HG02885 (cell line): ENCODE measurements at regions not wholly inside any gene's neighbourhood (a gene's known extent, or its start where the extent isn't known, plus 50 kb on each side); places are given as distances from the start of the nearest gene placed in this dataset.

ENCODE experiments used
- ATAC-seq: cut with Tn5 transposase; IDR thresholded peaks from one replicate; pipeline ENCODE4 v1.9.1; 2021; ENCODE audit warnings: mild to moderate bottlenecking; ENCODE audit not compliant: unreplicated experiment, poor library complexity

- no peak for ATAC-seq
Measured at GRCh38 chr1:208536212-208536611, 292.0 kb upstream of the PLXNA2 start.

DNA sequence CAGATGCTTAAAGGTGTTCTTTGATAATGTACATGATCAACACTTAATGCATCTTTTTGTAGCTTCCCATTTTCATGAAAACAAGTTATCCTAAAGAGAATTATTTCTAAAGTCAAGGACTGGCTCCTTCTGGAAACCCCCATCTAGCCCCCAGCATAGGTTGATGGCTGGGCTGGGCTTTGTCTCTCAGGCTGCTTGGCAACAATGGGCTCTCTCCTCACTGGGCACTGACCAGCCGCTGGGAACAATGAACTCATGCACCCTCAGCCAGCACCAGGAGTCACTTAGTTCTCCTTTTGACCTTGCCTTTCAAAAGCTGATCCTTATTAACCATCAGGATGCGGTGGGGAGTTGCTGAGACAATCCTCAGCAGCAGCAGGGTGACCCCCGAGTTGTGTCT lies 293.0 kb upstream of the PLXNA2 start:
- no peak for ATAC-seq

DNA sequence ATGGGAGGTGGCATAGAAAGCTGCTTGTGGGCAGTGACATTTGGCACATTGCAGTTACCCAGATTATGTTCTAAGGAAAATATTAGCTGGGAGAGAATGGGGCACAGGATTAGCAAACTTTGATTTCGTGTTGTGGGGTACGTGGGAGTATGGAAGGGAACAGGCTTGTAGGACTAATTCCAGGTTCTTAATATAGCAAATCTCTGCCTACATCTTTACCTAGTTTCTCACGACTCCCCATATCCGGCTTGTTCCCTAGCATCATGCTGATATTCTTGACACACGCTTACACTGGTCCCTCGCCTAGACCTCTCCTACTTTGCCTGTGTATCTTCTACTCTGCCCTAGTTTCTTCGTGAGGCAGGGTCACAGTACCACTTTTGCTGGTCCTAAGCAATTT lies 293.9 kb upstream of the PLXNA2 start:
- no peak for ATAC-seq

GRCh38 chr1:208538587-208538986 lies 294.4 kb upstream of the PLXNA2 start:
- no peak for ATAC-seq

GRCh38 chr1:208540724-208541123 lies 296.5 kb upstream of the PLXNA2 start:
- no peak for ATAC-seq

DNA sequence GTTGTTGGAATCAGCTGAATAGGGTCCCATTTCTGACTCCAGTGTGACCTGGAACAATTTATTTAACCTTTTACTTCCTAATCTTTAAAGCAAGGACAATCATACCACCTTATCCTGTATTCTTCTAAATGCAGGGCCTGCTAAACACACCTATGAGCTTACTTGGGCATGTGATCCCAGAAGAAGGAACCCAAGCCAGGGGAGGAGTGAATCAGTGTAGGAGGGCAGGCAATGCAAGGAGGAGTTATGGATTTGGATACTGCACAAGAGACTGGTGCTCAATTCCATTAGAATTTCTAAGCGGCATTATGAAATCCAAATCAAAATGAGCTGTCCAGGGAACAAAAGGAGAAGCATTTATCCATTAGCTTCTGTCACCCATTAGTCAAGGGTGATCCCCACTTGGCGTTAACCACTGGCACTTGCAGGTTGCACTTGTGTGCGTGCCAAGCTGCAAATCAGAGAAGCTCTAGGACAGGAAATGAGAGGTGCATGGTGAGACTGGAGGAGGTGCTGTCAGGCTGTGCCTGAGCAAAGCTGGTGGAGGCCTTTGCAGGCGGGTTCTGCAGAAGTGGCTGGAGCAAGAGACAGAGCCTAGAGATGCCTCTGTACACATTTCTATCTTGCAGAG lies 297.2 kb upstream of the PLXNA2 start:
- no peak for ATAC-seq

DNA sequence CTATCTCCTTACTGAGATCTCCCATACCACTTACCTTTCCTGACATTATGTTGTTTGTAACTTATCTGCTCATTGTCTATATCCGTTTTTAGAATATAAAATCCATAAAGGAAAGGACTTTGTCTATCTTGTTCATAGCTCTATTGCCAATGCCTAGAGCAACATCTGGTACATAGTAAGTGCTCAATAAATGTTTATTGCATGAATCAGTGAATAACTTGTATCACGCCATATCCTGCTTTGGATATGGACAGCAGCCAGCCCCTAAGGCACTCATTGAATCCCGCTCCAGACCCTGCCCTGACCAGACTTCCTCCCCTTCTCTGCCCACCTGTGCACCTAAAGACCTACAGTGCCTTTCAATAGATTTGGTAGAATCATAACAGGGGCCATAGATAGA lies 298.1 kb upstream of the PLXNA2 start:
- ATAC-seq: no peak

- ATAC-seq: no peak
Measured at GRCh38 chr1:208544053-208544452, 299.9 kb upstream of the PLXNA2 start.

DNA sequence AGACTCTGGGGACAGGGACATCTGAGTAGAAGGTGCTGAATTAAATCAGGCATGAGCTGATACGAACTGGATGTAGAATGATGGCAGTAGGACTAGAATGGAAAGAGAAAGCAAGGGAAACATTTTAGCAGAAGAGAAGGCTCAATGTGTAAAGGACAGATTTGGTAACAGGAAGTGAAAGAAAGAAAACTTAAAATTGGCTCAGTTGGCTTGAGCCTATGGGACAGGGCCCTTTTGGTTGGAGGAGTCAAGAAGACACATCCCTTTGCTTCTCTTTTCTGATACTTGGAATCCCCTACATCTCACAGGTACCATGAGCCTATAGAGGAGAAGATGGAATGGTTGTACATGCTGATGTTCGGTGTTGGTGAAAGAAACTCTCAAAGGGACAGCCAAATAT lies 300.6 kb upstream of the PLXNA2 start:
- ATAC-seq: no peak

- ATAC-seq: no peak
Measured at GRCh38 chr1:208551024-208551423, 306.8 kb upstream of the PLXNA2 start.

DNA sequence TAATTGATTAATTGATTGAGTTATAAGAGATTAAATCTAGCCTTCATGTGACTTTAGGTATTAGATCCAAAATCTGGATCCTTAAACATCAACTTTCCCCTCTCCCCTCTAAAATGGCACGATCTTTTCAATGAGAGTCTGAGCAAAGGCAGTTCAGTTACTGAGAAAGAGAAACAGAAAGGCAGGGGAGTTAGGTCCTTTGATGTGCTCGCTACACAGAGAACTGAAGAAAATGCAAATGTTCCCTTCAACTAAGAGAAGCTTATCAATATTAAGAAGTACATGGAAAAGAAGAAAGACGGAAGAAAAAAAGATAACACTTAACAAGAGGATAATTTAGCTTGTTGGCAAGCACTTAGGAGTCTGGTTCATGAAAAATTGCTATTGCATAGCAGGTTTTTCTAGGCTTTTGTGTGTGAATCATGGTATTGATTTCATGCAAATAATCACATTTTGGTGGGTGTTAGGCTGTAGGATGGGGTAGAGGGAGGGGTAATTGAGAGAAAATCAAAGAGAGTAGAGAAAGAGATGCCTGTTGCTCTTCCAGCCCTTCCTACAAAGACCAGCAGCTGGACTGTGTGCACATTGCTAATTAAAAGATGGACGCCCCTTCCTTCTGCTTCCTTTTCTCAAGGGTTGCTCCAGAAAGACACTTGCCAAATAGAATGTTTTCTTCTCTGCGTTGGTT lies 307.6 kb upstream of the PLXNA2 start:
- ATAC-seq: no peak

DNA sequence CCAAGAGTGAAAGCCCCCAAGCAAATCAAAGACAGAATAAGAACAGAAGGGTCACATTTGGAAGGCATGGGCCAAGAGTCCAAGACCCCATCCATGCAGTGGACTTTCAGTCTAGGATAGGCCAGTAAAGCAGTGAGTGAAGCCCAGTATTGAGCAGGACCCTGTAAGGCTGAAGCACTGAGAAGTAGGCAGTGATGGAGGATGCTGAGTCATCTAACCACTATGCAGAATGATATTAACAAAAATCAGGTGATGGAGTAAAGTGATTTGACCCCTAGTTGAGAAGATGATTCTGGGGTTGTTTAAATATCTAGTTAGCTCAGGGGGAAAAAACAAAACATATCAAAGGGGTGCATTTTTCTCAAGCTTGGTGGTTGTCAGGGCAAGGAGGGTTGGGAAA lies 308.7 kb upstream of the PLXNA2 start:
- ATAC-seq: no peak

- no peak for ATAC-seq
Measured at GRCh38 chr1:208556461-208556860, 312.3 kb upstream of the PLXNA2 start.

DNA sequence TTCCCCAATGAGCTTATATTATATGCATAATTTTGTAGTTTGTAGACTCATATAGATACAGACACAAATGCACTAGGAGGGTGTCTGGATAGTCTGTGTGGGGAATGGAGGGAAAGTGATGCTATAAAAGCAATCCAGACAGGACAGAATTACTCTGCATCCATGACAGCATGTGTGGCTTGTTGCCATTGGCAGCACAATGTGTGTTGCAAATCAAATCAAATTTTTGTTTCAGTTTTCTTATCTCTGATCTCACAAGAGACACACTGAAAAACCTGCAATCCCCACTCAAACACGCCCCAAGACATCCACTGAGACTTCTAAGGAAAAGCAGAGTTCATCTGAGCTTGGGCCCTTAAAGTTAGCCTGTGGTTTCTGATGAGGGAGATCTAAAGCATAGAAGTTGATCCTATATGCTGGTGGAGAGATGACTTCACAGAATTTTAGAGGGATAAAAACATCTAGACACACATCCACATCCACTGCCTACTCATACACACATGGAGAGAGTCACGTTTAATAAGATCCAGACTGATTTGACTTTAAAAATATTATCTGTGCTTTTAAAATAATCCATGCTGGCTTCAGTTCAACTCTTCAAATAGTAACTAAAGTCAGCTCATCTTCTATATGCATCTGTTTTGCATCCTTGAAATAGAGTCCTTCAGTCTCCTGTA lies 313.0 kb upstream of the PLXNA2 start:
- no peak for ATAC-seq

GRCh38 chr1:208557723-208558094 lies 313.5 kb upstream of the PLXNA2 start:
- no peak for ATAC-seq

GRCh38 chr1:208559597-208560329 lies 315.6 kb upstream of the PLXNA2 start:
- no peak for ATAC-seq

DNA sequence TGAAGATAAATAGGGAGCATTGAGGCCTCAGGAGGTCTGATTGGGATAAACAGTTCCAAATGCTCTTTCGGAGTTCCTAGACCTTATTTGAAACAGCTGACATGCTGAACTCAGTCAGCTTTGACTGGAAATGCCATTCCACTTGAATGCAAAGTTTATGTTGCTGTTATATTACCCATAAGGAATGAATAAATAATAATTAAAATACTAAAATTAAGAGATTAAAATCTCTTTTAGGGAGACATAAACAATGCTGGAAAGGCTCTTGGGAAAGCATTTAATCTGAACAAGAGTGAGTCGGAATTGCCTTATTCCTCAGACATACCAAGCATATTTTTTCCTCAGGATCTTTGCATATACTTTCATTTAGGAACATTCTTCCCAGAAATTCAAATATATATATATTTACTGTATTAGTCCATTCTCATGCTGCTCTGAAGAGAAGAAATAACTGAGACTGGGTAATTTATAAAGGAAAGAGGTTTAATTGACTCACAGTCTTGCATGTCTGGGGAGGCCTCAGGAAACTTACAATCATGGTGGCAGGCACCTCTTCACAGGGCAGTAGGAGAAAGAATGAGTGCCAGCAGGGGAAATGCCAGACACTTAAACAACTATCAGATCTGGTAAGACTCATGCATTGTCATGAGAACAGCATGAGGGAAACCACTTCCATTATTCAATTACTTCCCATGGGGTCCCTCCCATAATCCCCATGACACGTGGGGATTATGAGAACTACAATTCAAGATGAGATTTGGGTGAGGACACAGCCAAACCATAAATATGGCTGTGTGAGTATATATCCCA lies 318.2 kb upstream of the PLXNA2 start:
- no peak for ATAC-seq

DNA sequence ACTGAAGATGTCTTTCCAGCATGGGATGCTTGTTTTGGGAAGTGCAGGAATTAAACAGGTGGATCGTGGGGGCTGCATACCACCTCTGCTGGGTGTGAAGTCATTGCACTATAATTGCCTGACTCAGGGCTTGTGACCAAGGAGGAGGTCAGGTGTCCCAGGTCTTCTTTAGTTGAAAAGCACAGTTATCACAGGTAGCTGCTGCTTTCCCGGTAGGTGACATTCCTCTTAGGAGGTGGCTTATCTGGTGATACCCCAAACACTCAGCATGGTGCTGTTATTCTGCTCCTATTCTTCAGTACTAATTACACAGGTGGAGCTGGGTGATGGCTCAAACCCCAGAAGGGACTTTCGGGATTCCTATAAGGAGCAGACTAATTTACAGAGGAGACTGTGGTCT lies 320.3 kb upstream of the PLXNA2 start:
- no peak for ATAC-seq

- ATAC-seq: no peak
Measured at GRCh38 chr1:208565756-208566440, 321.7 kb upstream of the PLXNA2 start.

- no peak for ATAC-seq
Measured at GRCh38 chr1:208569181-208569580, 325.0 kb upstream of the PLXNA2 start.
